ENCODE measurements at regions not wholly inside any gene's neighbourhood (a gene's known extent, or its start where the extent isn't known, plus 50 kb on each side); places are given as distances from the start of the nearest gene placed in this dataset.

- TF ChIP-seq POLR2A (IDR thresholded peaks at IDR 0.05), result no peak
- TF ChIP-seq, protein P1, sequence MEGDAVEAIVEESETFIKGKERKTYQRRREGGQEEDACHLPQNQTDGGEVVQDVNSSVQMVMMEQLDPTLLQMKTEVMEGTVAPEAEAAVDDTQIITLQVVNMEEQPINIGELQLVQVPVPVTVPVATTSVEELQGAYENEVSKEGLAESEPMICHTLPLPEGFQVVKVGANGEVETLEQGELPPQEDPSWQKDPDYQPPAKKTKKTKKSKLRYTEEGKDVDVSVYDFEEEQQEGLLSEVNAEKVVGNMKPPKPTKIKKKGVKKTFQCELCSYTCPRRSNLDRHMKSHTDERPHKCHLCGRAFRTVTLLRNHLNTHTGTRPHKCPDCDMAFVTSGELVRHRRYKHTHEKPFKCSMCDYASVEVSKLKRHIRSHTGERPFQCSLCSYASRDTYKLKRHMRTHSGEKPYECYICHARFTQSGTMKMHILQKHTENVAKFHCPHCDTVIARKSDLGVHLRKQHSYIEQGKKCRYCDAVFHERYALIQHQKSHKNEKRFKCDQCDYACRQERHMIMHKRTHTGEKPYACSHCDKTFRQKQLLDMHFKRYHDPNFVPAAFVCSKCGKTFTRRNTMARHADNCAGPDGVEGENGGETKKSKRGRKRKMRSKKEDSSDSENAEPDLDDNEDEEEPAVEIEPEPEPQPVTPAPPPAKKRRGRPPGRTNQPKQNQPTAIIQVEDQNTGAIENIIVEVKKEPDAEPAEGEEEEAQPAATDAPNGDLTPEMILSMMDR (IDR thresholded peaks at IDR 0.05), result no peak
- 30 to 34% methylated on average over 3 to 5 of the region's 5 CpGs for WGBS, 2 donors
- no peak for DNase-seq
- Histone ChIP-seq H3K36me3 (no peaks in the 10 kb centered on the region), H3K27me3 (no peaks in the 10 kb centered on the region), H3K4me3 (no peak overlapping the region), H3K27ac (no peak overlapping the region), H3K9me3 (no peaks in the 10 kb centered on the region), H3K4me1 (no peaks in the 10 kb centered on the region)
- intact Hi-C loops (cut with DNase I), result no loop called here
These were observed 505.7 kb downstream of the CMPK2 start for GRCh38 chr2:6359964-6360363.

DNA sequence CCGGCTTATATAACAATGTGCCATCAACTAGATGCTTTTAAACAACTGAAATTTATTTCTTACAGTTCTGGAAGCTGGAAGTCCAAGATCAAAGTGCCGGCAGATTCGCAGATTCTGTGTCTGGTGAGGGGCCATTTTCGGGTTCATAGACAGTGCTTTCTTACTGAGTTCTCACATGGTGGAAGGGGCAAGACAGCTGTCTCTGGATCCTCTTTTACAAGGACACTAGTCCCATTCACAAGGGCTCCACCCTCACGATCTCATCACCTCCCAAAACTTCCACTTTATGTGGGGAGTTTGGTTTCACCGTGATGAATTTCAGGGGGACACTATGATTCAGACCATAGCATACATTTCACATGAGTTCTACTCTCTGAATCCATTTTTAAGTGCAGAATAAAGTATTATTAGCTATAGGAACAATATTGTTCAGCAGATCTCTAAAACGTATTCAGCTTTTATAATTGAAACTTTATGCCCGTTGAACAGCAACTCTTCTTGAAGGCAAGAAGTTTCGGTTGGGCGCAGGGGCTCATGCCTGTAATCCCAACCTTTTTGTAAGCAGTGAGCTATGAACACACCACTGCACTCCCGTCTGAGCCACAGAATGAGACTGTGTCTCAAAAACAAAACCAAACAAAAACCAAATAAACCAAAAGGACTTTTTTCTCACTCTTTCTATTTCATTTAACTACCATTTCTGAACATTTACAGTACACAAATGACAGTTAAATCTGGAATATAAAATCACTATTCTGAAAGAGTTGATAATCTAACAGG, 502.8 kb downstream of the CMPK2 start:
- Histone ChIP-seq H3K27ac (no peak overlapping the region), H3K9me3 (no peaks in the 10 kb centered on the region), H3K36me3 (no peaks in the 10 kb centered on the region), H3K4me3 (no peak overlapping the region), H3K4me1 (no peaks in the 10 kb centered on the region), H3K27me3 (no peaks in the 10 kb centered on the region)
- TF ChIP-seq POLR2A (IDR thresholded peaks at IDR 0.05), result no peak
- TF ChIP-seq, protein P1 (IDR thresholded peaks at IDR 0.05), result no peak
- intact Hi-C loops (cut with DNase I), result no loop called here
- 57 to 60% methylated on average over 11 of the region's 11 CpGs for WGBS, 2 donors
- no peak for DNase-seq

DNA sequence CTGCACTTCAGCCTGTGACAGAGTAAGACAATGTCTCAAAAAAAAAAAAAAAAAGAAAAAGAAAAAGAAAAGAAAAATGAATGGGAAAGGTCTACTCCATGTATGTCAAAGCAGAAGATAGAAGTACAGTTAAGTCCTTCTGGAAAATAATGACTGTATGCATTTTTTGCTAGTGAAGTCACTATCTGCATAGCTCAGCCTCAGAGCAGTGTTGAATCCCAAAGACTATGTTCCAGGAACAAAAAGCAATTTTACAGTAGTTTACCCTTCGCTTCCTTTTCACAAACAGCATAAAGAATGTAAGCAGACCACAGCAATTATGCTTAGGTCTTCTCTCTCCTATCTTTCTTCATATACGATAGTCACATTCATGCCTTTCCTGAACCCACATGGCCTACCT, 497.4 kb downstream of the CMPK2 start:
- no peak for TF ChIP-seq POLR2A (IDR thresholded peaks at IDR 0.05)
- TF ChIP-seq, protein P1 (IDR thresholded peaks at IDR 0.05), result no peak
- DNase-seq, result no peak
- intact Hi-C loops (cut with DNase I), result no loop called here

GRCh38 chr2:6369266-6369665, 496.4 kb downstream of the CMPK2 start:
- peaks cover 0 to 11% (median 0%) of the 10 kb centered on the region in 3 donors for H3K9me3 ChIP-seq
- no peaks in the 10 kb centered on the region for H3K27me3 ChIP-seq
- H3K4me3 ChIP-seq, result no peak overlapping the region
- WGBS, 2 donors, result 87 to 88% methylated on average over 3 of the region's 3 CpGs
- H3K4me1 ChIP-seq, result no peaks in the 10 kb centered on the region
- no peak for DNase-seq
- no peak overlapping the region for H3K27ac ChIP-seq
- intact Hi-C loops (cut with DNase I), result no loop called here
- no peak for TF ChIP-seq POLR2A (IDR thresholded peaks at IDR 0.05)
- TF ChIP-seq, protein P1 (IDR thresholded peaks at IDR 0.05), result no peak
- no peaks in the 10 kb centered on the region for H3K36me3 ChIP-seq

More for the DNA sequence above, 497.4 kb downstream of the CMPK2 start:
- Histone ChIP-seq H3K27ac (no peak overlapping the region), H3K4me3 (no peak overlapping the region), H3K9me3 (peaks cover 0 to under 1% (median 0%) of the 10 kb centered on the region in 3 donors), H3K36me3 (no peaks in the 10 kb centered on the region), H3K27me3 (no peaks in the 10 kb centered on the region), H3K4me1 (no peaks in the 10 kb centered on the region)
- 74 to 80% methylated on average over 2 of the region's 2 CpGs for WGBS, 2 donors

DNA sequence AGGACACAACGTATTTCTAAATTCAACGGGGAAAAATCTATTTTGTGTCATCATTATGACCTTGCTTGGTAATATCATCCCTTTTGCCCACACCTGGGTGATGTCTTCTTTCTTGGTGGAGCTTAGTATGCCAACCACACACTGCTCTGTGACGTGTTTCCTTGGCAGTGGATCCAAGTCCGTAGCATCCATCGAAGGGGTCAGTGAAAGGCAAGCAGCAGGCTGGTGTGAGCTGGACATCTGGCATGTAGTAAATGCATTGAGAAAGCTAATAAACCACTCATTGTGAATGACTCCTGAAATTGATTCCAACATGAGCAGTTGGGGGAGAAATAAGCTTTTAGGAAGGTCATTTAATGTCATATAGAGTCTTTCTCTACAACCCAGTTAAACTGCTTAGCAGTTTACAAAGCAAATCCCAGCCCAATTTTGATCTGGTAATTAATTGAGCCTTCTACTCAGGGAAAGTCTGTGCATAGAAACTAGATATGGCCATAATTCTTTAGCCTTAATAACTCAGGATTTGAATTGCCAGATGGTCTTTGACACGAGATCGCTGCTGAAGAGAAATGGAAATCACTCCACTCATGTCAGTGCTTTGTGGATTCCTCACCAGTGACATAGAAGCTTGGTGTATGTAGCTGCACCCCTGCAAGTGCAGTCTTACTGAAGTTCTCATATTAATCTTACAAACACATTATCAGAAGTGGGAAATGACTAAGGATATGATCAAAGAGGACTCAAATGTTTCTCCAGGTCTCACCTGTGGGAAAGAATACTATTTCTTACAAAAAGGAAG, 494.8 kb downstream of the CMPK2 start:
- TF ChIP-seq, protein P1 (IDR thresholded peaks at IDR 0.05), result no peak
- Histone ChIP-seq H3K27me3 (no peaks in the 10 kb centered on the region), H3K4me1 (no peaks in the 10 kb centered on the region), H3K9me3 (peaks cover 0 to 12% (median 0%) of the 10 kb centered on the region in 3 donors), H3K27ac (no peak overlapping the region), H3K36me3 (no peaks in the 10 kb centered on the region), H3K4me3 (no peak overlapping the region)
- WGBS, 2 donors, result 72 to 73% methylated on average over 6 to 7 of the region's 7 CpGs
- intact Hi-C loops (cut with DNase I), result no loop called here
- DNase-seq, result no peak

Data from esophagus squamous epithelium (tissue), 5 donors.